Breast epithelium (tissue), 4 donors: ENCODE measurements at regions not wholly inside any gene's neighbourhood (a gene's known extent, or its start where the extent isn't known, plus 50 kb on each side); places are given as distances from the start of the nearest gene placed in this dataset.

ENCODE experiments used
- DNase-seq, 2 donors: peaks; one replicate each; pipeline ENCODE4 v3.0.0-alpha.2; 2019; ENCODE audit warnings: low spot score in 2 of 2
- H3K27ac ChIP-seq, 2 donors: fragments of 200-600 bp; sonication (generic) in 1 of 2; one replicate each; pipeline ENCODE4 v1.5.1; 2016 to 2019; ENCODE audit warnings: mild to moderate bottlenecking in 1 of 2
- H3K27me3 ChIP-seq, 2 donors: fragments of 200-600 bp; sonication (generic) in 1 of 2; one replicate each; pipeline versions ENCODE4 v1.5.1 to v1.6.0; 2017 to 2019; ENCODE audit warnings: control low read depth in 1 of 2, mild to moderate bottlenecking in 1 of 2
- H3K36me3 ChIP-seq: fragments of 200-600 bp; one replicate; pipeline ENCODE4 v1.5.1; 2019
- H3K4me1 ChIP-seq, 2 donors: fragments of 200-600 bp; sonication (generic); one replicate each; pipeline ENCODE4 v1.5.1; 2016 to 2019; ENCODE audit warnings: control low read depth in 1 of 2
- H3K4me3 ChIP-seq, 3 donors: fragments of 200-600 bp; sonication (generic); 1 replicate in 2 of 3; 2 replicates in 1 of 3; pipeline ENCODE4 v1.5.1; 2016 to 2019; ENCODE audit warnings: mild to moderate bottlenecking in 3 of 3, moderate library complexity in 2 of 3
- H3K9me3 ChIP-seq, 2 donors: fragments of 200-600 bp; sonication (generic) in 1 of 2; one replicate each; pipeline ENCODE4 v1.5.1; 2016 to 2019; ENCODE audit warnings: control low read depth in 1 of 2
- CTCF ChIP-seq, 3 donors: fragments of 450-650 bp; IDR thresholded peaks; one replicate each; pipeline ENCODE4 v1.5.1; 2016 to 2017; ENCODE audit warnings: antibody characterized with exemption in 3 of 3, mild to moderate bottlenecking in 3 of 3, moderate library complexity in 3 of 3
- POLR2A ChIP-seq: fragments of 450-650 bp; IDR thresholded peaks from one replicate; pipeline ENCODE4 v1.6.1; 2016; ENCODE audit warnings: antibody characterized with exemption, mild to moderate bottlenecking, moderate library complexity
- POLR2AphosphoS5 ChIP-seq, 3 donors: sonication (generic); formaldehyde crosslinking; IDR thresholded peaks; one replicate each; pipeline ENCODE4 v1.6.1; 2017; ENCODE audit warnings: antibody characterized with exemption in 3 of 3
- intact Hi-C: fragments of 100-400 bp; cut with DNase I; formaldehyde crosslinking; loops from one replicate; pipeline ENCODE4 v1.15.1; 2023; ENCODE audit warnings: low total_unique reads

- Histone ChIP-seq H3K4me3 (no peak overlapping the region), H3K9me3 (no peaks in the 10 kb centered on the region), H3K27ac (no peak overlapping the region), H3K36me3 (no peaks in the 10 kb centered on the region), H3K4me1 (no peaks in the 10 kb centered on the region), H3K27me3 (no peaks in the 10 kb centered on the region)
- TF ChIP-seq POLR2A (no peak), POLR2AphosphoS5 (IDR thresholded peaks at IDR 0.05) (no peak), CTCF (IDR thresholded peaks at IDR 0.05) (no peak)
- intact Hi-C loops: no loop called here
- DNase-seq: no peak
Observed at GRCh38 chr2:8171608-8172007, 510.2 kb upstream of the ID2 start.

- Histone ChIP-seq H3K27ac (no peak overlapping the region), H3K36me3 (no peaks in the 10 kb centered on the region), H3K4me1 (no peaks in the 10 kb centered on the region), H3K9me3 (no peaks in the 10 kb centered on the region), H3K27me3 (no peaks in the 10 kb centered on the region), H3K4me3 (no peak overlapping the region)
- intact Hi-C loops: no loop called here
- TF ChIP-seq POLR2A (no peak), POLR2AphosphoS5 (IDR thresholded peaks at IDR 0.05) (no peak), CTCF (IDR thresholded peaks at IDR 0.05) (no peak)
- DNase-seq: no peak
Observed at GRCh38 chr2:8172661-8173060, 509.2 kb upstream of the ID2 start.

- no peak for DNase-seq
- no peak overlapping the region for H3K27ac ChIP-seq
- no peak overlapping the region for H3K4me3 ChIP-seq
- TF ChIP-seq POLR2A (no peak), CTCF (IDR thresholded peaks at IDR 0.05) (no peak), POLR2AphosphoS5 (IDR thresholded peaks at IDR 0.05) (no peak)
- H3K27me3 ChIP-seq: no peaks in the 10 kb centered on the region
- intact Hi-C loops: loop anchor here (5.0 kb wide), 1 partner anchor 183 kb away; no protein-coding TSS in a partner anchor
- no peaks in the 10 kb centered on the region for H3K4me1 ChIP-seq
- H3K9me3 ChIP-seq: no peaks in the 10 kb centered on the region
- H3K36me3 ChIP-seq: no peaks in the 10 kb centered on the region
Observed at GRCh38 chr2:8174641-8175257, 507.1 kb upstream of the ID2 start.

GRCh38 chr2:8176887-8177286 is 505.0 kb upstream of the ID2 start:
- no peaks in the 10 kb centered on the region for H3K4me1 ChIP-seq
- intact Hi-C loops: loop anchor here (5.0 kb wide), 1 partner anchor 180 kb away; no protein-coding TSS in a partner anchor
- no peaks in the 10 kb centered on the region for H3K36me3 ChIP-seq
- H3K9me3 ChIP-seq: no peaks in the 10 kb centered on the region
- no peak overlapping the region for H3K27ac ChIP-seq
- H3K27me3 ChIP-seq: no peaks in the 10 kb centered on the region
- DNase-seq: no peak
- no peak for TF ChIP-seq POLR2A
- no peak for TF ChIP-seq POLR2AphosphoS5 (IDR thresholded peaks at IDR 0.05)
- no peak for TF ChIP-seq CTCF (IDR thresholded peaks at IDR 0.05)
- no peak overlapping the region for H3K4me3 ChIP-seq

GRCh38 chr2:8177566-8177965 is 504.3 kb upstream of the ID2 start:
- Histone ChIP-seq H3K36me3 (no peaks in the 10 kb centered on the region), H3K9me3 (no peaks in the 10 kb centered on the region), H3K27me3 (no peaks in the 10 kb centered on the region), H3K27ac (no peak overlapping the region), H3K4me1 (no peaks in the 10 kb centered on the region), H3K4me3 (no peak overlapping the region)
- no peak for TF ChIP-seq POLR2AphosphoS5 (IDR thresholded peaks at IDR 0.05)
- no peak for TF ChIP-seq POLR2A
- TF ChIP-seq CTCF (IDR thresholded peaks at IDR 0.05): no peak
- no peak for DNase-seq
- intact Hi-C loops: loop anchor here (5.0 kb wide), 1 partner anchor 180 kb away; no protein-coding TSS in a partner anchor
